ENCODE measurements at regions not wholly inside any gene's neighbourhood (a gene's known extent, or its start where the extent isn't known, plus 50 kb on each side); places are given as distances from the start of the nearest gene placed in this dataset.

- no peak for TF ChIP-seq YY1 (IDR thresholded peaks at IDR 0.05; ENCODE audit: extremely low read depth, insufficient replicate concordance, low read depth, low read length)
- TF ChIP-seq EGR1 (IDR thresholded peaks at IDR 0.05; ENCODE audit: low read depth) = no peak
- no peak for TF ChIP-seq POLR2AphosphoS5 (IDR thresholded peaks at IDR 0.05; ENCODE audit: low read depth, low read length)
- TF ChIP-seq MAX (IDR thresholded peaks at IDR 0.05) = no peak
- no peak for TF ChIP-seq JUND (IDR thresholded peaks at IDR 0.05)
- no peak for TF ChIP-seq POLR2A (IDR thresholded peaks at IDR 0.05; ENCODE audit: borderline replicate concordance, extremely low read depth, insufficient read depth, insufficient read length)
- TF ChIP-seq EZH2 (IDR thresholded peaks at IDR 0.05) = no peak
- no peak for TF ChIP-seq EZH2phosphoT487 (IDR thresholded peaks at IDR 0.05; ENCODE audit: borderline replicate concordance)
- intact Hi-C loops (cut with micrococcal nuclease) = no loop called here
- RAD21 ChIA-PET (ENCODE audit: low non-redundant PET in 1 of 2, low total read pairs in 2 of 2, uncharacterized antibody in 2 of 2, unreplicated experiment in 2 of 2) = no interaction called here
These were observed 576.3 kb downstream of the BRD1 start for GRCh38 chr22:49251371-49251770.

GRCh38 chr22:49247194-49247924 lies 580.3 kb downstream of the BRD1 start:
- Histone ChIP-seq H3K27ac (ENCODE audit: low read depth, low read length) (no peak overlapping the region), H4K20me1 (ENCODE audit: insufficient read depth) (no peaks in the 10 kb centered on the region), H3K27me3 (ENCODE audit: insufficient read depth, low read length) (peaks cover 49% of the 10 kb centered on the region), H3K4me1 (ENCODE audit: control insufficient read depth in 1 of 2, insufficient read depth in 2 of 2, low read length in 2 of 2) (no peaks in the 10 kb centered on the region), H3K9me3 (ENCODE audit: control insufficient read depth in 1 of 2, insufficient read depth in 1 of 2, low read depth in 1 of 2, low read length in 2 of 2) (no peaks in the 10 kb centered on the region), H2AFZ (ENCODE audit: low read depth, low read length, poor library complexity, severe bottlenecking) (no peak overlapping the region), H3K4me2 (ENCODE audit: low read length) (no peak overlapping the region), H3K79me2 (ENCODE audit: insufficient read depth, low read length) (no peaks in the 10 kb centered on the region), H3K4me3 (replicated peaks in 1 of 2; ENCODE audit: low read depth in 1 of 2, low read length in 2 of 2) (no peak overlapping the region), H3K9ac (ENCODE audit: low read length) (no peak overlapping the region), H3K9me2 (ENCODE audit: insufficient read depth) (no peaks in the 10 kb centered on the region), H3K36me3 (ENCODE audit: control insufficient read depth in 1 of 2, insufficient read depth in 2 of 2, low read length in 2 of 2) (no peaks in the 10 kb centered on the region)
- no TSS peak for BruUV-seq (replicated peaks)
- CTCF ChIA-PET = no interaction called here
- DNase-seq (ENCODE audit: low read depth, low spot score) (no peak), ATAC-seq (peak; percentile 47)
- intact Hi-C loops (cut with micrococcal nuclease) = no loop called here
- RAD21 ChIA-PET (ENCODE audit: low non-redundant PET in 1 of 2, low total read pairs in 2 of 2, uncharacterized antibody in 2 of 2, unreplicated experiment in 2 of 2) = no interaction called here
- POLR2A ChIA-PET = no interaction called here
- TF ChIP-seq ATF3 (IDR thresholded peaks at IDR 0.05) (no peak), CBX3 (IDR thresholded peaks at IDR 0.05; ENCODE audit: low read depth) (no peak), ZBTB33 (IDR thresholded peaks at IDR 0.05; ENCODE audit: extremely low read depth, insufficient replicate concordance, low read length) (no peak), RAD21 (IDR thresholded peaks at IDR 0.05; ENCODE audit: low read depth) (no peak), SIN3A (IDR thresholded peaks at IDR 0.05; ENCODE audit: low read depth) (no peak), ELF1 (IDR thresholded peaks at IDR 0.05; ENCODE audit: borderline replicate concordance, low read depth) (no peak), EGR1 (IDR thresholded peaks at IDR 0.05; ENCODE audit: low read depth) (no peak), JUND (IDR thresholded peaks at IDR 0.05) (no peak), ZFX (IDR thresholded peaks at IDR 0.05) (no peak), ZNF274 (IDR thresholded peaks at IDR 0.05; ENCODE audit: low read depth, low read length) (no peak), POLR2A (IDR thresholded peaks at IDR 0.05; ENCODE audit: borderline replicate concordance, extremely low read depth, insufficient read depth, insufficient read length) (no peak), MAX (IDR thresholded peaks at IDR 0.05) (no peak), POLR2AphosphoS5 (IDR thresholded peaks at IDR 0.05; ENCODE audit: low read depth, low read length) (no peak)

More at GRCh38 chr22:49251371-49251770, 576.3 kb downstream of the BRD1 start:
- BruUV-seq (replicated peaks) = no TSS peak
- Histone ChIP-seq H4K20me1 (ENCODE audit: insufficient read depth) (no peaks in the 10 kb centered on the region), H3K79me2 (ENCODE audit: insufficient read depth, low read length) (no peaks in the 10 kb centered on the region), H3K27me3 (ENCODE audit: insufficient read depth, low read length) (peaks cover 47% of the 10 kb centered on the region), H3K9me2 (ENCODE audit: insufficient read depth) (no peaks in the 10 kb centered on the region), H3K9ac (ENCODE audit: low read length) (no peak overlapping the region), H3K4me2 (ENCODE audit: low read length) (no peak overlapping the region), H2AFZ (ENCODE audit: low read depth, low read length, poor library complexity, severe bottlenecking) (no peak overlapping the region), H3K4me1 (ENCODE audit: control insufficient read depth in 1 of 2, insufficient read depth in 2 of 2, low read length in 2 of 2) (0 out of 4 replicates have a peak, but pooled peaks cover under 1 to 5% of the 10 kb centered on the region in 2 experiments), H3K4me3 (replicated peaks in 1 of 2; ENCODE audit: low read depth in 1 of 2, low read length in 2 of 2) (no peak overlapping the region), H3K9me3 (ENCODE audit: control insufficient read depth in 1 of 2, insufficient read depth in 1 of 2, low read depth in 1 of 2, low read length in 2 of 2) (no peaks in the 10 kb centered on the region), H3K36me3 (ENCODE audit: control insufficient read depth in 1 of 2, insufficient read depth in 2 of 2, low read length in 2 of 2) (no peaks in the 10 kb centered on the region), H3K27ac (ENCODE audit: low read depth, low read length) (no peak overlapping the region)
- ATAC-seq (no peak), DNase-seq (ENCODE audit: low read depth, low spot score) (no peak)
- ChIA-PET POLR2A (no interaction called here), CTCF (no interaction called here)
